Panc1 (cell line): ENCODE measurements at regions not wholly inside any gene's neighbourhood (a gene's known extent, or its start where the extent isn't known, plus 50 kb on each side); places are given as distances from the start of the nearest gene placed in this dataset.

ENCODE experiments used
- TF ChIP-seq, protein P1 (sequence below): fragments of 450-650 bp; IDR thresholded peaks from 2 replicates; pipeline ENCODE4 v1.5.1; 2017; ENCODE audit warnings: mild to moderate bottlenecking
- TF ChIP-seq, protein P2 (sequence below), 2 experiments: IDR thresholded peaks; 2 replicates each; pipeline ENCODE4 v1.6.1; 2011 to 2012; ENCODE audit warnings: low read depth in 2 of 2, control low read depth in 1 of 2, low read length in 1 of 2, mild to moderate bottlenecking in 1 of 2, moderate library complexity in 1 of 2; ENCODE audit not compliant: insufficient read depth in 1 of 2

DNA sequence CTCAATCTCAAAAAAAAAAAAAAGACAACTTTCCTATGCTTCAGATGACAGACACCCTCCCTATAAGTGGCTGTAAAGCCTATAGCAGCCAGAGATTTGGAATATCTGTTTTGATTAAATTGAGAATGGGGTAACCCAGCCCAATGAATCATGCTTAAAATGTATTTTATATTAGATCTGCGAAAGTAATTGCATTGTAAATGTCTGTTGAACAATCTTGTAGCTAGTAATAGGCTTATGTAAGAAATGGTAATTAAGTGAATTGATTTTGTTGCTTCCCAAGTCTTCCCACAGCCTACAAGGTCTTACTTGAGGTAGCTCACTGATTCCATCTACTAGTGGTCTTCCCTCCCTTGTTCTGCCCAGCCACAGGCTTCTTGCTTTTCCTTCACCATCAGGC lies 590.7 kb downstream of the ACTL7B start:
- TF ChIP-seq, protein P1, sequence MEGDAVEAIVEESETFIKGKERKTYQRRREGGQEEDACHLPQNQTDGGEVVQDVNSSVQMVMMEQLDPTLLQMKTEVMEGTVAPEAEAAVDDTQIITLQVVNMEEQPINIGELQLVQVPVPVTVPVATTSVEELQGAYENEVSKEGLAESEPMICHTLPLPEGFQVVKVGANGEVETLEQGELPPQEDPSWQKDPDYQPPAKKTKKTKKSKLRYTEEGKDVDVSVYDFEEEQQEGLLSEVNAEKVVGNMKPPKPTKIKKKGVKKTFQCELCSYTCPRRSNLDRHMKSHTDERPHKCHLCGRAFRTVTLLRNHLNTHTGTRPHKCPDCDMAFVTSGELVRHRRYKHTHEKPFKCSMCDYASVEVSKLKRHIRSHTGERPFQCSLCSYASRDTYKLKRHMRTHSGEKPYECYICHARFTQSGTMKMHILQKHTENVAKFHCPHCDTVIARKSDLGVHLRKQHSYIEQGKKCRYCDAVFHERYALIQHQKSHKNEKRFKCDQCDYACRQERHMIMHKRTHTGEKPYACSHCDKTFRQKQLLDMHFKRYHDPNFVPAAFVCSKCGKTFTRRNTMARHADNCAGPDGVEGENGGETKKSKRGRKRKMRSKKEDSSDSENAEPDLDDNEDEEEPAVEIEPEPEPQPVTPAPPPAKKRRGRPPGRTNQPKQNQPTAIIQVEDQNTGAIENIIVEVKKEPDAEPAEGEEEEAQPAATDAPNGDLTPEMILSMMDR = no peak
- TF ChIP-seq, protein P2, sequence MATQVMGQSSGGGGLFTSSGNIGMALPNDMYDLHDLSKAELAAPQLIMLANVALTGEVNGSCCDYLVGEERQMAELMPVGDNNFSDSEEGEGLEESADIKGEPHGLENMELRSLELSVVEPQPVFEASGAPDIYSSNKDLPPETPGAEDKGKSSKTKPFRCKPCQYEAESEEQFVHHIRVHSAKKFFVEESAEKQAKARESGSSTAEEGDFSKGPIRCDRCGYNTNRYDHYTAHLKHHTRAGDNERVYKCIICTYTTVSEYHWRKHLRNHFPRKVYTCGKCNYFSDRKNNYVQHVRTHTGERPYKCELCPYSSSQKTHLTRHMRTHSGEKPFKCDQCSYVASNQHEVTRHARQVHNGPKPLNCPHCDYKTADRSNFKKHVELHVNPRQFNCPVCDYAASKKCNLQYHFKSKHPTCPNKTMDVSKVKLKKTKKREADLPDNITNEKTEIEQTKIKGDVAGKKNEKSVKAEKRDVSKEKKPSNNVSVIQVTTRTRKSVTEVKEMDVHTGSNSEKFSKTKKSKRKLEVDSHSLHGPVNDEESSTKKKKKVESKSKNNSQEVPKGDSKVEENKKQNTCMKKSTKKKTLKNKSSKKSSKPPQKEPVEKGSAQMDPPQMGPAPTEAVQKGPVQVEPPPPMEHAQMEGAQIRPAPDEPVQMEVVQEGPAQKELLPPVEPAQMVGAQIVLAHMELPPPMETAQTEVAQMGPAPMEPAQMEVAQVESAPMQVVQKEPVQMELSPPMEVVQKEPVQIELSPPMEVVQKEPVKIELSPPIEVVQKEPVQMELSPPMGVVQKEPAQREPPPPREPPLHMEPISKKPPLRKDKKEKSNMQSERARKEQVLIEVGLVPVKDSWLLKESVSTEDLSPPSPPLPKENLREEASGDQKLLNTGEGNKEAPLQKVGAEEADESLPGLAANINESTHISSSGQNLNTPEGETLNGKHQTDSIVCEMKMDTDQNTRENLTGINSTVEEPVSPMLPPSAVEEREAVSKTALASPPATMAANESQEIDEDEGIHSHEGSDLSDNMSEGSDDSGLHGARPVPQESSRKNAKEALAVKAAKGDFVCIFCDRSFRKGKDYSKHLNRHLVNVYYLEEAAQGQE (IDR thresholded peaks at IDR 0.05; ENCODE audit: insufficient read depth in 1 of 2, low read depth in 2 of 2, low read length in 1 of 2) = no peak
